H9 (cell line): ENCODE measurements at regions not wholly inside any gene's neighbourhood (a gene's known extent, or its start where the extent isn't known, plus 50 kb on each side); places are given as distances from the start of the nearest gene placed in this dataset.

ENCODE experiments used
- DNase-seq: peaks from one replicate; pipeline ENCODE4 v3.0.0-alpha.2; 2017
- H2AFZ ChIP-seq: one replicate; pipeline ENCODE4 v1.6.1; 2013; ENCODE audit warnings: mild to moderate bottlenecking, low read length, control low read depth, moderate library complexity
- H2AK5ac ChIP-seq: 2 replicates; pipeline ENCODE4 v1.6.1; 2013; ENCODE audit warnings: low read length, control low read depth, mixed read lengths; ENCODE audit not compliant: insufficient read length
- H2BK120ac ChIP-seq: one replicate; pipeline ENCODE4 v1.6.1; 2013; ENCODE audit warnings: low read depth, mild to moderate bottlenecking, low read length, control low read depth, inconsistent platforms; ENCODE audit not compliant: poor library complexity, severe bottlenecking
- H2BK12ac ChIP-seq: 2 replicates; pipeline ENCODE4 v1.6.1; 2013; ENCODE audit warnings: low read length, control low read depth, mixed read lengths, low read depth; ENCODE audit not compliant: insufficient read length
- H2BK15ac ChIP-seq: 2 replicates; pipeline ENCODE4 v1.6.1; 2013; ENCODE audit warnings: low read depth, low read length, control low read depth
- H2BK20ac ChIP-seq: one replicate; pipeline ENCODE4 v1.6.1; 2013; ENCODE audit warnings: low read depth, mild to moderate bottlenecking, low read length, control low read depth, inconsistent platforms; ENCODE audit not compliant: poor library complexity, severe bottlenecking
- H2BK5ac ChIP-seq: 2 replicates; pipeline ENCODE4 v1.6.1; 2013; ENCODE audit warnings: low read length, control low read depth, mixed read lengths; ENCODE audit not compliant: insufficient read length
- H3K14ac ChIP-seq: 2 replicates; pipeline ENCODE4 v1.6.1; 2013; ENCODE audit warnings: low read length, control low read depth; ENCODE audit not compliant: insufficient read depth
- H3K18ac ChIP-seq: 2 replicates; pipeline ENCODE4 v1.6.1; 2013; ENCODE audit warnings: low read depth, mild to moderate bottlenecking, mixed read lengths, low read length, control low read depth; ENCODE audit not compliant: insufficient read length
- H3K23ac ChIP-seq: 2 replicates; pipeline ENCODE4 v1.6.1; 2013; ENCODE audit warnings: low read length, control low read depth, mixed read lengths, low read depth; ENCODE audit not compliant: insufficient read length
- H3K23me2 ChIP-seq: 2 replicates; pipeline ENCODE4 v1.6.1; 2013; ENCODE audit warnings: low read depth, mild to moderate bottlenecking, mixed read lengths, low read length, control low read depth; ENCODE audit not compliant: insufficient read length, poor library complexity, severe bottlenecking
- H3K27ac ChIP-seq: 2 replicates; pipeline ENCODE4 v1.5.1; 2013; ENCODE audit warnings: low read length, control low read depth, mixed read lengths, low read depth; ENCODE audit not compliant: insufficient read length
- H3K27me3 ChIP-seq: 2 replicates; pipeline ENCODE4 v1.6.1; 2013; ENCODE audit warnings: low read length, control low read depth, inconsistent platforms; ENCODE audit not compliant: insufficient read depth
- H3K4ac ChIP-seq: 2 replicates; pipeline ENCODE4 v1.6.1; 2013; ENCODE audit warnings: low read depth, mild to moderate bottlenecking, control low read depth, inconsistent platforms, low read length, moderate library complexity
- H3K4me1 ChIP-seq: 2 replicates; pipeline ENCODE4 v1.6.1; 2013; ENCODE audit warnings: low read length, control low read depth, inconsistent platforms; ENCODE audit not compliant: insufficient read depth
- H3K4me2 ChIP-seq: 2 replicates; pipeline ENCODE4 v1.6.1; 2013; ENCODE audit warnings: low read length, control low read depth, mixed read lengths; ENCODE audit not compliant: insufficient read length, insufficient read depth
- H3K56ac ChIP-seq: 2 replicates; pipeline ENCODE4 v1.6.1; 2013; ENCODE audit warnings: low read depth, mild to moderate bottlenecking, mixed read lengths, low read length, control low read depth; ENCODE audit not compliant: insufficient read length
- H3K79me1 ChIP-seq: 2 replicates; pipeline ENCODE4 v1.6.1; 2013; ENCODE audit warnings: low read depth, mild to moderate bottlenecking, moderate library complexity, low read length, control low read depth, inconsistent platforms; ENCODE audit not compliant: insufficient read depth, poor library complexity, severe bottlenecking
- H3K79me2 ChIP-seq: 2 replicates; pipeline ENCODE4 v1.6.1; 2013; ENCODE audit warnings: low read length, control low read depth, inconsistent platforms; ENCODE audit not compliant: insufficient read depth
- H3K9ac ChIP-seq: 2 replicates; pipeline ENCODE4 v1.6.1; 2013; ENCODE audit warnings: low read length, control low read depth, mixed read lengths; ENCODE audit not compliant: insufficient read length; ENCODE audit errors: extremely low read depth
- H3K9me3 ChIP-seq: one replicate; pipeline ENCODE4 v1.6.1; 2013; ENCODE audit warnings: low read depth, low read length, inconsistent platforms; ENCODE audit not compliant: control insufficient read depth
- H3T11ph ChIP-seq: one replicate; pipeline ENCODE4 v1.6.1; 2013; ENCODE audit warnings: mild to moderate bottlenecking, low read length, control low read depth, inconsistent platforms
- H4K20me1 ChIP-seq: one replicate; pipeline ENCODE4 v1.6.1; 2013; ENCODE audit not compliant: control insufficient read depth, insufficient read length, insufficient read depth
- H4K5ac ChIP-seq: 2 replicates; pipeline ENCODE4 v1.6.1; 2013; ENCODE audit warnings: low read depth, mild to moderate bottlenecking, mixed read lengths, low read length, control low read depth; ENCODE audit not compliant: insufficient read length
- H4K8ac ChIP-seq: replicated peaks from 2 replicates; pipeline ENCODE4 v1.6.1; 2013; ENCODE audit warnings: low read length, control low read depth, mixed read lengths, low read depth; ENCODE audit not compliant: insufficient read length
- H4K91ac ChIP-seq: 2 replicates; pipeline ENCODE4 v1.6.1; 2013; ENCODE audit warnings: low read depth, mild to moderate bottlenecking, moderate library complexity, mixed read lengths, low read length, control low read depth; ENCODE audit not compliant: insufficient read length
- H3K27ac Mint-ChIP-seq, 3 experiments: 2 replicates in 2 of 3; 3 replicates in 1 of 3; pipeline ENCODE4 v1.8.0; 2020 to 2021; ENCODE audit warnings: mixed read lengths in 3 of 3, mild to moderate bottlenecking in 1 of 3, moderate library complexity in 1 of 3
- H3K27me3 Mint-ChIP-seq: 2 replicates; pipeline ENCODE4 v1.8.0; 2021; ENCODE audit warnings: low read depth, mild to moderate bottlenecking, moderate library complexity, mixed read lengths
- H3K36me3 Mint-ChIP-seq, 3 experiments: 2 replicates in 2 of 3; 3 replicates in 1 of 3; pipeline ENCODE4 v1.8.0; 2020 to 2021; ENCODE audit warnings: low read depth in 3 of 3, mixed read lengths in 3 of 3; ENCODE audit not compliant: insufficient read depth in 1 of 3
- H3K4me1 Mint-ChIP-seq, 2 experiments: 2 replicates each; pipeline ENCODE4 v1.8.0; 2020; ENCODE audit warnings: mixed read lengths in 2 of 2
- H3K4me3 Mint-ChIP-seq, 2 experiments: 2 replicates in 1 of 2; 3 replicates in 1 of 2; pipeline ENCODE4 v1.8.0; 2020 to 2021; ENCODE audit warnings: mild to moderate bottlenecking in 2 of 2, mixed read lengths in 2 of 2, moderate library complexity in 1 of 2
- H3K9me3 Mint-ChIP-seq, 2 experiments: 2 replicates in 1 of 2; 3 replicates in 1 of 2; pipeline ENCODE4 v1.8.0; 2020; ENCODE audit warnings: mild to moderate bottlenecking in 2 of 2, mixed read lengths in 2 of 2, moderate library complexity in 1 of 2
- WGBS: extraction: QIAGEN DNeasy Blood & Tissue Kit; methylation state at CpG from one replicate; pipeline ENCODE4 v1.1.7; 2013; ENCODE audit warnings: missing lambda C conversion rate, low lambda C conversion rate, mixed read lengths; ENCODE audit not compliant: insufficient read length; ENCODE audit errors: extremely low coverage; 5-methylcytosine and 5-hydroxymethylcytosine counted together
- TF ChIP-seq, protein P1 (sequence below): fragments of 200-600 bp; sonication (generic); conservative IDR thresholded peaks from 3 replicates; pipeline ENCODE4 v1.8.0; 2021; ENCODE audit warnings: antibody characterized with exemption, mild to moderate bottlenecking

DNA sequence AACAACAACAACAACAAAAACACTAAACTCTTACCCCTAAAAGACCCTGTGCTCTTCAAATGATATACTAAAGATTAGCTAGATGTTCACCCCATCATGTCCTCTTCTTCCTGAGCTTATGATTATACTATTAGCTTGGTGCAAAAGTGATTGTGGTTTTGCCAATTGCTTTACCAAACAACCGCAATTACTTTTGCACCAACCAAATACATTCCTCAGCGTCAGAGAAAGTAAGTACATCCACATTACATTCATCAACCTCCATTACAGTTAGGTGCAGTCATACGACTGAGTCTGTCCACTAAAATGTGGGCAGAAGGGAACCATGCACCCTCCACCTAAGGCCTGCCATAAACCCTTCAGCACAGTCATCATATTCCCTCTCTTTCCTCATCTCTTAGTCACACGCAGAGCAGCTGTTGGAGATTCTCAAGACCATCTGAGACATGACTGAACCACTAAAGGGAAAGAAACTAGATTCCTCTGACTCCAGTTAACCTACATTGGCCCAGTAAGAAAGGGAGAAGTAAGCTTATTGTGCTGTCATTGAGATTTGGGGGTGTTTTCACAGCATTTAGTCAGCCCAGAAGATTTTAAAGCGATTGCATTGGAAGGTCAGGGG lies 181.6 kb upstream of the TLE4 start:
- Histone ChIP-seq H4K5ac (no peak overlapping the region), H3K4ac (no peak overlapping the region), H3K23me2 (no peaks in the 10 kb centered on the region), H2AK5ac (no peak overlapping the region), H4K91ac (no peak overlapping the region), H2BK120ac (no peak overlapping the region), H2AFZ (no peak overlapping the region), H3K4me2 (no peak overlapping the region), H3T11ph (no peak overlapping the region), H3K27ac (no peak overlapping the region), H2BK12ac (no peak overlapping the region), H3K56ac (no peak overlapping the region), H3K79me1 (no peaks in the 10 kb centered on the region), H3K18ac (no peak overlapping the region), H3K9ac (no peak overlapping the region), H3K23ac (no peak overlapping the region), H3K14ac (no peak overlapping the region), H3K79me2 (no peaks in the 10 kb centered on the region), H4K20me1 (no peaks in the 10 kb centered on the region), H4K8ac (no peak overlapping the region), H3K9me3 (no peaks in the 10 kb centered on the region), H2BK5ac (no peak overlapping the region), H3K4me1 (no peaks in the 10 kb centered on the region), H2BK15ac (no peak overlapping the region), H3K27me3 (no peaks in the 10 kb centered on the region), H2BK20ac (no peak overlapping the region)
- TF ChIP-seq, protein P1, sequence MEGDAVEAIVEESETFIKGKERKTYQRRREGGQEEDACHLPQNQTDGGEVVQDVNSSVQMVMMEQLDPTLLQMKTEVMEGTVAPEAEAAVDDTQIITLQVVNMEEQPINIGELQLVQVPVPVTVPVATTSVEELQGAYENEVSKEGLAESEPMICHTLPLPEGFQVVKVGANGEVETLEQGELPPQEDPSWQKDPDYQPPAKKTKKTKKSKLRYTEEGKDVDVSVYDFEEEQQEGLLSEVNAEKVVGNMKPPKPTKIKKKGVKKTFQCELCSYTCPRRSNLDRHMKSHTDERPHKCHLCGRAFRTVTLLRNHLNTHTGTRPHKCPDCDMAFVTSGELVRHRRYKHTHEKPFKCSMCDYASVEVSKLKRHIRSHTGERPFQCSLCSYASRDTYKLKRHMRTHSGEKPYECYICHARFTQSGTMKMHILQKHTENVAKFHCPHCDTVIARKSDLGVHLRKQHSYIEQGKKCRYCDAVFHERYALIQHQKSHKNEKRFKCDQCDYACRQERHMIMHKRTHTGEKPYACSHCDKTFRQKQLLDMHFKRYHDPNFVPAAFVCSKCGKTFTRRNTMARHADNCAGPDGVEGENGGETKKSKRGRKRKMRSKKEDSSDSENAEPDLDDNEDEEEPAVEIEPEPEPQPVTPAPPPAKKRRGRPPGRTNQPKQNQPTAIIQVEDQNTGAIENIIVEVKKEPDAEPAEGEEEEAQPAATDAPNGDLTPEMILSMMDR: no peak
- DNase-seq: no peak
- no peak overlapping the region for H3K27ac Mint-ChIP-seq
- H3K4me3 Mint-ChIP-seq: no peak overlapping the region
- no peaks in the 10 kb centered on the region; a peak in 1 of 7 replicates for H3K36me3 Mint-ChIP-seq
- no CpG with 5 or more reads among the region's 5 CpGs for WGBS
- peaks cover 11% of the 10 kb centered on the region for H3K27me3 Mint-ChIP-seq
- H3K4me1 Mint-ChIP-seq: peaks cover 12% of the 10 kb centered on the region in 2 experiments
- H3K9me3 Mint-ChIP-seq: no peaks in the 10 kb centered on the region
